GM23248 (cell line): ENCODE measurements at regions not wholly inside any gene's neighbourhood (a gene's known extent, or its start where the extent isn't known, plus 50 kb on each side); places are given as distances from the start of the nearest gene placed in this dataset.

ENCODE experiments used
- DNase-seq: peaks from one replicate; pipeline ENCODE4 v3.0.0-alpha.2; 2015
- H2AFZ ChIP-seq: fragments of 200-600 bp; sonication (generic); 2 replicates; pipeline ENCODE4 v1.6.1; 2016; ENCODE audit warnings: antibody characterized with exemption
- H3F3A ChIP-seq: fragments of 200-600 bp; sonication (generic); 2 replicates; pipeline ENCODE4 v1.6.1; 2016; ENCODE audit warnings: mild to moderate bottlenecking, antibody characterized with exemption, mixed run types; ENCODE audit not compliant: insufficient read depth
- H3K27ac ChIP-seq: fragments of 200-600 bp; sonication (generic); 2 replicates; pipeline ENCODE4 v1.5.1; 2016; ENCODE audit warnings: mild to moderate bottlenecking
- H3K27me3 ChIP-seq: fragments of 200-600 bp; sonication (generic); replicated peaks from 2 replicates; pipeline ENCODE4 v1.6.1; 2016; ENCODE audit warnings: mild to moderate bottlenecking; ENCODE audit not compliant: insufficient read depth
- H3K36me3 ChIP-seq: fragments of 200-600 bp; sonication (generic); 2 replicates; pipeline ENCODE4 v1.6.1; 2016; ENCODE audit warnings: low read depth, mild to moderate bottlenecking
- H3K4me1 ChIP-seq: fragments of 200-600 bp; sonication (generic); 2 replicates; pipeline ENCODE4 v1.6.1; 2016; ENCODE audit warnings: mild to moderate bottlenecking; ENCODE audit not compliant: insufficient read depth
- H3K4me2 ChIP-seq: fragments of 200-600 bp; sonication (generic); one replicate; pipeline ENCODE4 v1.6.1; 2016; ENCODE audit warnings: mild to moderate bottlenecking; ENCODE audit not compliant: unreplicated experiment
- H3K4me3 ChIP-seq: fragments of 200-600 bp; sonication (generic); 2 replicates; pipeline ENCODE4 v1.5.1; 2016; ENCODE audit warnings: mild to moderate bottlenecking
- H3K79me2 ChIP-seq: fragments of 200-600 bp; sonication (generic); 2 replicates; pipeline ENCODE4 v1.6.1; 2016; ENCODE audit warnings: mild to moderate bottlenecking; ENCODE audit not compliant: insufficient read depth
- H3K9ac ChIP-seq: fragments of 200-600 bp; sonication (generic); 2 replicates; pipeline ENCODE4 v1.6.1; 2016; ENCODE audit warnings: mild to moderate bottlenecking
- H3K9me2 ChIP-seq: fragments of 200-600 bp; sonication (generic); 2 replicates; pipeline ENCODE4 v1.6.1; 2016; ENCODE audit warnings: mixed run types, mild to moderate bottlenecking, moderate library complexity; ENCODE audit not compliant: insufficient read depth
- H3K9me3 ChIP-seq: fragments of 200-600 bp; sonication (generic); one replicate; pipeline ENCODE4 v1.6.1; 2017; ENCODE audit warnings: low read depth
- H4K20me1 ChIP-seq: fragments of 200-600 bp; sonication (generic); 2 replicates; pipeline ENCODE4 v1.6.0; 2016; ENCODE audit not compliant: insufficient read depth
- EZH2 ChIP-seq: fragments of 200-600 bp; sonication (generic); IDR thresholded peaks from 2 replicates; pipeline ENCODE4 v1.6.1; 2018; ENCODE audit warnings: antibody characterized with exemption, mild to moderate bottlenecking; ENCODE audit not compliant: insufficient read depth, poor library complexity, severe bottlenecking
- EZH2phosphoT487 ChIP-seq: fragments of 200-600 bp; sonication (generic); IDR thresholded peaks from 2 replicates; pipeline ENCODE4 v1.6.1; 2018; ENCODE audit warnings: antibody characterized with exemption, moderate library complexity, mild to moderate bottlenecking, low read depth; ENCODE audit not compliant: insufficient read depth
- WGBS, 2 experiments: methylation state at CpG; one replicate each; pipeline ENCODE4 v1.1.6; 2015 to 2017; ENCODE audit warnings: low lambda C conversion rate in 2 of 2, low coverage in 1 of 2; ENCODE audit errors: missing lambda C conversion rate in 2 of 2; 5-methylcytosine and 5-hydroxymethylcytosine counted together
- in situ Hi-C: fragments of 300-500 bp; cut with MboI; formaldehyde crosslinking; loops from 2 replicates; pipeline ENCODE4 v1.15.0; 2020

- no peak overlapping the region for H3K4me2 ChIP-seq
- in situ Hi-C loops: no loop called here
- peaks cover 10% of the 10 kb centered on the region for H3K4me1 ChIP-seq
- TF ChIP-seq EZH2phosphoT487: no peak
- TF ChIP-seq EZH2: no peak
- no peaks in the 10 kb centered on the region for H3K9me2 ChIP-seq
- H3F3A ChIP-seq: no peaks in the 10 kb centered on the region
- H3K9me3 ChIP-seq: no peaks in the 10 kb centered on the region
- no peaks in the 10 kb centered on the region for H3K27me3 ChIP-seq
- H2AFZ ChIP-seq: no peak overlapping the region
- H3K4me3 ChIP-seq: no peak overlapping the region
- H3K36me3 ChIP-seq: no peaks in the 10 kb centered on the region
- DNase-seq: no peak
- no peaks in the 10 kb centered on the region for H3K79me2 ChIP-seq
- H4K20me1 ChIP-seq: no peaks in the 10 kb centered on the region
- no peak overlapping the region for H3K9ac ChIP-seq
- H3K27ac ChIP-seq: no peak overlapping the region
Measured at GRCh38 chr20:11352041-11352440, 565.7 kb upstream of the BTBD3 start.

DNA sequence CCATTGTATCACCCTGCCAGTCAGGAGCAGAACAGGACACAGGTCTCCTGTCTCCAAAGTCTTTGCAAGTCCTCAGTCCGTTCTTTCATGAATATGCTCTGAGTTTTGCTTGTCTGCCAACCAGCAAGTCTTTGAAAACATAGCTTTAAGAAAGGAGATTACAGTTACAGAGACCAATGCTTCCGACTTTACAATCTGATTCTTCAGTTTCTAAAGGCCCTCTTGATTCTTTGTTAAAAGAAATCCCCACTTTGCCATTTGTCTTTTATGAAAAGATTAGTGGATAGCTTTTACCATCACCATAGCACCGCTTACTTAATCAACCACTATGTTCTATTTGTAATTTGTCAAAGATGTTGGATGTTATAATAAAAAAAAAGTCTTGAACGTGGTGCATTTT, 562.8 kb upstream of the BTBD3 start:
- no peak overlapping the region for H3K9ac ChIP-seq
- peaks cover 10% of the 10 kb centered on the region for H3K4me1 ChIP-seq
- TF ChIP-seq EZH2phosphoT487: no peak
- no peak for TF ChIP-seq EZH2
- no peaks in the 10 kb centered on the region for H3F3A ChIP-seq
- 48 to 60% methylated on average over 4 of the region's 4 CpGs for WGBS, 2 experiments
- in situ Hi-C loops: no loop called here
- no peaks in the 10 kb centered on the region for H3K27me3 ChIP-seq
- no peaks in the 10 kb centered on the region for H3K36me3 ChIP-seq
- no peak overlapping the region for H3K4me2 ChIP-seq
- no peaks in the 10 kb centered on the region for H3K79me2 ChIP-seq
- H3K27ac ChIP-seq: no peak overlapping the region
- no peaks in the 10 kb centered on the region for H3K9me3 ChIP-seq
- H3K4me3 ChIP-seq: no peak overlapping the region
- no peak for DNase-seq
- no peak overlapping the region for H2AFZ ChIP-seq
- H4K20me1 ChIP-seq: no peaks in the 10 kb centered on the region
- H3K9me2 ChIP-seq: no peaks in the 10 kb centered on the region

- Histone ChIP-seq H3F3A (no peaks in the 10 kb centered on the region), H3K4me2 (no peak overlapping the region), H3K4me1 (peaks cover 5% of the 10 kb centered on the region), H2AFZ (no peak overlapping the region), H3K4me3 (no peak overlapping the region), H3K27me3 (no peaks in the 10 kb centered on the region), H3K9me2 (no peaks in the 10 kb centered on the region), H3K36me3 (no peaks in the 10 kb centered on the region), H4K20me1 (no peaks in the 10 kb centered on the region), H3K9ac (no peak overlapping the region), H3K79me2 (no peaks in the 10 kb centered on the region), H3K27ac (no peak overlapping the region), H3K9me3 (no peaks in the 10 kb centered on the region)
- no peak for DNase-seq
- in situ Hi-C loops: no loop called here
- TF ChIP-seq EZH2 (no peak), EZH2phosphoT487 (no peak)
- 50 to 67% methylated on average over 3 of the region's 3 CpGs for WGBS, 2 experiments
Measured at GRCh38 chr20:11355345-11355744, 562.3 kb upstream of the BTBD3 start.

DNA sequence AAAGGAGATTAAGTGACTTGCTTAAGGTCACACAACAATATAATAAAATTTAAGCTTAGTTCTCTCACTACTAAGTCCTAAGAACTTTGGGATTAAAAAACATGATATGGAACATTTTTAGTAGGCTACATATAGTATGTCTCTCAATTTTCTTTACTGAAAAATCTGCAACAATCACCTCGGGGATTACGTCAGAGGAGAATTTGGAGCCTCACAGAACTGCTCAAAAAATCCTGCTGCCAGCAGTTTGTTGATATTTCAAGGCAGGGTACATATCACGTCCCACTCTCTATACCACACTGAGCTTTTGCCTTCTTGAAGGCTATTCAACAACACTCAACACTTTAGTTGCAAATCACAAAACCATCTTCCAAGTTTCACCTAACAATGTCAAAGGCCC, 561.6 kb upstream of the BTBD3 start:
- no peak for DNase-seq
- Histone ChIP-seq H3K27ac (no peak overlapping the region), H3K79me2 (no peaks in the 10 kb centered on the region), H2AFZ (no peak overlapping the region), H3K9me2 (no peaks in the 10 kb centered on the region), H3K36me3 (no peaks in the 10 kb centered on the region), H3K9ac (no peak overlapping the region), H3K27me3 (no peaks in the 10 kb centered on the region), H3F3A (no peaks in the 10 kb centered on the region), H3K9me3 (no peaks in the 10 kb centered on the region), H4K20me1 (no peaks in the 10 kb centered on the region), H3K4me1 (no peaks in the 10 kb centered on the region), H3K4me2 (no peak overlapping the region), H3K4me3 (no peak overlapping the region)
- in situ Hi-C loops: no loop called here
- 24 to 37% methylated on average over 3 of the region's 3 CpGs for WGBS, 2 experiments
- no peak for TF ChIP-seq EZH2
- no peak for TF ChIP-seq EZH2phosphoT487

- no peaks in the 10 kb centered on the region for H3F3A ChIP-seq
- no peak overlapping the region for H3K27ac ChIP-seq
- H3K9me2 ChIP-seq: no peaks in the 10 kb centered on the region
- H3K9me3 ChIP-seq: no peaks in the 10 kb centered on the region
- no peaks in the 10 kb centered on the region for H3K4me1 ChIP-seq
- no peaks in the 10 kb centered on the region for H4K20me1 ChIP-seq
- no peak overlapping the region for H3K4me3 ChIP-seq
- H2AFZ ChIP-seq: no peak overlapping the region
- in situ Hi-C loops: no loop called here
- no peak for DNase-seq
- H3K79me2 ChIP-seq: no peaks in the 10 kb centered on the region
- 36 to 38% methylated on average over 3 of the region's 3 CpGs for WGBS, 2 experiments
- no peak overlapping the region for H3K9ac ChIP-seq
- no peaks in the 10 kb centered on the region for H3K27me3 ChIP-seq
- no peak overlapping the region for H3K4me2 ChIP-seq
- TF ChIP-seq EZH2phosphoT487 (no peak), EZH2 (no peak)
- H3K36me3 ChIP-seq: no peaks in the 10 kb centered on the region
Measured at GRCh38 chr20:11362450-11362849, 555.2 kb upstream of the BTBD3 start.
